KBM-7 (cell line): ENCODE measurements at regions not wholly inside any gene's neighbourhood (a gene's known extent, or its start where the extent isn't known, plus 50 kb on each side); places are given as distances from the start of the nearest gene placed in this dataset.

Experiments
- DNase-seq: peaks from one replicate; pipeline ENCODE4 v3.0.0-alpha.2; 2015
- in situ Hi-C: fragments of 300-500 bp; cut with MboI; formaldehyde crosslinking; loops from 2 replicates; pipeline ENCODE4 v1.14.3; 2020; ENCODE audit warnings: low sequenced_read_pairs, low pct_unique_long_range_greater_than_20kb, mixed read lengths

DNA sequence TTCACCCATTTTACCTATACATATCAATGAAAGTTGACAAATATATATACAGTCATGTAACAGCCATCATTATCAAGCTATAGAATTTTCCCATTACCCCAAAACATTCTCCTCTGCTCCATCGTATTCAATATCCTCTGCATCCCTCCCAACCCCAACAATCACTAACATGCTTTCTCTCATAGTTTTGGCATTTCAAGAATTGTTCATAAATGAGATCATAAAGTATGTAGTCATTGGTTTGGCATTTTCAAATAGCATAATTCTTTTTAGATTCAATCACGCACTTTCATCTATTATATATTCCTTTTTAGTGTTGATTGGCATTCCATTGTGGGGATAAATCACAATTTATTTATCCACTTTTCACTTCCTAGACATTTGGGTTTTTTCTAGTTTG, 866.0 kb upstream of the TMEM132C start:
- no peak for DNase-seq
- in situ Hi-C loops: no loop called here

DNA sequence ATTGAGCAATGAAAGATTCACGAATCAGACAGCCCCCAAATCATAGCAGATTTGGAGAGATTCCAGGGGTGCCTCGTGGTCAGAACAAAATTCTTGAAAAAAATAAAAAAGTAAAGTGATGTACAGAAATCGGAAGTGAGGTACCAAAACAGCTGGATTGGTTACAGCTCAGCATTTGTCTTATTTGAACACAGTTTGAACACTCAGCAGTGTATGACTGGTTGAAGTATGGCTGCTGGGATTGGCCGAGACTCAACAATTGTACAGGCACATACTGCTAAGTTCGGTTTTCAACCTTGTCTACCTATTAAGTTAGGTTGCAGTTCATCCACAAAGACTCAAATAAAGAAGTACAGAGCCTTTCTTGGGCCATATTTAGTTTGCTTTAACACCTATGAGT, 865.4 kb upstream of the TMEM132C start:
- DNase-seq: no peak
- in situ Hi-C loops: no loop called here

GRCh38 chr12:127411166-127411915, 855.6 kb upstream of the TMEM132C start:
- in situ Hi-C loops: no loop called here
- no peak for DNase-seq

- in situ Hi-C loops: no loop called here
- DNase-seq: no peak
Measured at GRCh38 chr12:127411981-127412380, 855.0 kb upstream of the TMEM132C start.

- no peak for DNase-seq
- in situ Hi-C loops: no loop called here
Measured at GRCh38 chr12:127412866-127413265, 854.1 kb upstream of the TMEM132C start.

- no peak for DNase-seq
- in situ Hi-C loops: no loop called here
Measured at GRCh38 chr12:127414186-127414585, 852.8 kb upstream of the TMEM132C start.

DNA sequence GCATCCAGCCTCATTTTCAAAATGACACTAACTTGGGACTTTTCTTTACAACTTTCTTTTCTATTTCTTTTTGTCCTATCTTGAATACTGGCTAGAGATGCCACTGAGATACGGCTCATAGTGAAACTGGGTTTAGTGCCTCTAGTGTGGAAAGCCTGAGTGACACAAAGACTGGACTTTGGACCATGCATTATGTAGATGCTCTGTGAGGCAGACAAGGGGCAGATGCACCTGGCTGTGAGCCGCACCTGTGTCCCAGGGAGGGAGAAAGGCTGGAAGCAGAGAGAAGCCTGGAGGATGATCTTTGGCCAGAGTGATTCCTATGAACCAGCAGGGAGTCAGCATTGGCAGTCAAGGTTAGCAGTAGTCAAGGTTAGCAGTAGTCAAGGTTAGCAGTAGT, 852.3 kb upstream of the TMEM132C start:
- in situ Hi-C loops: no loop called here
- DNase-seq: no peak

DNA sequence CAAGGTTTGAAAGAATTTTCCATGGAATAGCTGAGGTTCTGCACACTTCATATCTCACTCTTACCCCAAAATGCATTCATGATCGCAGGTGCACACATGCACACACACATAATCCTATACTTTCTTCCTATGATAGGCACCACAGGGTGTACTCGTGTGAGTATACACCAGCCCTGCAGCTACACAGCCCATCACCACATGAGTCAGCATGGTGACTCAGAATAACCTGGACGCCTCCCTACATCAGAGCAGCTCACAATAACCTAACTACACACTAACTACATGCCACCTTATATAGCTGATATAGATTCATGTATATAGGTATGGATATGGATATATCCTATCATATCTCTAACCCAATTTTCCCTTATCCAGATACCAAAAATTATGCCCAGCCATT, 850.2 kb upstream of the TMEM132C start:
- in situ Hi-C loops: no loop called here

GRCh38 chr12:127419111-127419510, 847.9 kb upstream of the TMEM132C start:
- in situ Hi-C loops: no loop called here

More for the DNA sequence above, 850.2 kb upstream of the TMEM132C start:
- no peak for DNase-seq

DNA sequence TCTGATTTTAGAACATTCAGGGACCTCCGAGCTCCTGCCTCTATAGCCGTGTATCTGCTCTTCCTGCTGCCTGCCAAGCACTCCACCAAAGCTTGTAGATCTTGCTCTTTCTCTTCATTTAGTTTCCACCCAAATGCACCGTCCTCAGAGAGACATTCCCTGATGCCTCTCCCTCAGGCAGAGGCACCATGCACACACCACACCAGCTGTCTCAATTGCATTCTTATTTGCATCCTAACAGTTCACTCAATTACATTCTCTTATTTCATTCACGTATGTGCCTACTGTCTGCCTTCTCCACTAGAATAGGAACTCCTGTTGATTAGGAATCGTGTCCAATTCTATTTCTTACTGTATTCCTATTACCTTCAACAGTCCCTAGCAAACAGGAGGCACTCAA, 845.4 kb upstream of the TMEM132C start:
- in situ Hi-C loops: no loop called here
- DNase-seq: no peak

More at GRCh38 chr12:127419111-127419510, 847.9 kb upstream of the TMEM132C start:
- no peak for DNase-seq

DNA sequence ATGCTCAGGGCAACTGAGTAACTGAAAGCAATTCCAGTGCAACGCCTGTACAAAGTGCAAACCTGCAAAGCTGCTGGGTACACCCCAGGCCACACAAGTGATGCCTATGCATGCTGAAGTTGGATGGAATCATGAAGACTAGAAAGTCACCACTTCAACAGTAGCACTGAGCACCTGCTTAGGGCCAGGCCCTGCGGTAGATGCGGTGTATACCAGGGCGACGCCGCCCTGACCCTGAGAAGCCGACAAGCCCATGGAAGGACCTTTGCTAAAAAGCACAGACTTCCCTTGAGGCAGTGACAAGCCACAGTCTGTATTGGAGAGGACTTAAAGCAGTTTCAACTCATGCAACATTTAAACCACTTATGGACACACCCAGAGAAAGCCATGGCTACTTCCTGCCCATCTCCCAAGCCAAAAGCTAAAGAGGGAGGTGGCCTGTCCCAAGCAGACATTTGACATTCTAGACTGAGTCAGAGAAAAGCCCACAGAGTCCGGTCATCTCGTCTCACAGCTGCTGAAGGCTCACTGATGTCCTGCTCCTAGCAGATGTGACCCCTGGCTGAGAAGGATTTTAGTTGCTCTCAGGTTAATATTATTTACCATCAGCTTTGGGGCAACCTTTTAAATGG, 843.9 kb upstream of the TMEM132C start:
- in situ Hi-C loops: no loop called here

DNA sequence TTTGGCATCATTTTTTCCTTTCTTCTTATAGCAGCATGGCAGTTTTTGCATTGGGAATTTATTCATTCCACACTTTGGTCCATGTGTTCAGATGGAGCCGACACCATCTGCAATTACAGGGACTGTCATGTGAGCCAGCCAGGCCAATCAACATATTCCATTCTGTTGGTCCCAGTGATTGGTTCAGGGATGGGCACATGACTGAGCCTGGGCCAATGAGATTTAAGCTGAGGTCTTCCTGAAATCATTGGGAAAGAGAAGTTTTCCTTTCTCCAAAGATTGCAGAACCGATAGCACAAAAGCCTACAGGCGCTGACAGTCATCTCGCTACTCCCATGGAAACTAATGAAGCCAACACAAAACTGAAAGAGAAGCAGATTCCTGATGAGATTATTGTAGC, 841.5 kb upstream of the TMEM132C start:
- in situ Hi-C loops: no loop called here
- no peak for DNase-seq

More for the DNA sequence above, 843.9 kb upstream of the TMEM132C start:
- no peak for DNase-seq

- in situ Hi-C loops: no loop called here
- no peak for DNase-seq
Measured at GRCh38 chr12:127428420-127428819, 838.5 kb upstream of the TMEM132C start.

GRCh38 chr12:127429551-127430285, 837.3 kb upstream of the TMEM132C start:
- in situ Hi-C loops: no loop called here
- DNase-seq: no peak

- DNase-seq: no peak
- in situ Hi-C loops: no loop called here
Measured at GRCh38 chr12:127430401-127430800, 836.6 kb upstream of the TMEM132C start.

- DNase-seq: no peak
- in situ Hi-C loops: no loop called here
Measured at GRCh38 chr12:127431177-127431576, 835.8 kb upstream of the TMEM132C start.

DNA sequence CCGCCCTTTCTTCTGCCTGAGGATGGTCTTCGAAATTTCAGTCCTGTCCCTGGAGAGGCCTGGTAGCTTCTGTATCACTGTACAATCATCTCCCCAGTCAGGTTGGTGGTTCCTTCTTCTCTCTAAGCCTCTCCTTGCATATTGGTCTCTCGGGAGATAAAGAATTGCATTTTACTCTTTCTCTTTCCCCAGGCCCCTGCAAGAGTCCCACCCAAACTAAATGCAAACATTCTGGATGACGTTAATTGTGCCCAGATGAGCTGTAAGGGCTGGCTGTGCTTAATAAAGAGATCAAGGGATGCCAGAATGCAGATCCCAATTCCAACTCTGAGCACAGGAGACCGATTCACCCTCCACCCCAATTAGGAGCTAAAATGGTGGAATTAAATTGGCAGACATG, 835.4 kb upstream of the TMEM132C start:
- DNase-seq: no peak
- in situ Hi-C loops: no loop called here

DNA sequence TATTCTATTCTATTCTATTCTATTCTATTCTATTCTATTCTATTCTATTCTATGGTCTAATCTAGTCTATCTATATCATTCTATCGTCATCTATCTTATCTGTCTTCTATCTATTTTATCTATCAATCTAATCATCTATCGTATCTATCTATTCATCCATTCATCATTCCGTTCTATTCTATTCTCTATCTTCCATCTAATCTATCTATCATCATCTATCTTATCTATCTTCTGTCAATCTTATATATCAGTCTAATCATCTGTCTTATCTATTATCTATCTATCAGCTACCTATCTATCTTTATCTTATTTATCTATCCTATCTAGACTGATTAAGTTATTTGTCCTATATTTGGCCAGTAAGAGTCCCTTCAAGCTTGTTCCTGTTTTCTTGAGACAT, 831.5 kb upstream of the TMEM132C start:
- in situ Hi-C loops: no loop called here
- no peak for DNase-seq

GRCh38 chr12:127438512-127439244, 828.3 kb upstream of the TMEM132C start:
- in situ Hi-C loops: no loop called here
- no peak for DNase-seq
